MM.1S (cell line): ENCODE measurements at regions not wholly inside any gene's neighbourhood (a gene's known extent, or its start where the extent isn't known, plus 50 kb on each side); places are given as distances from the start of the nearest gene placed in this dataset.

ENCODE experiments used
- CTCF ChIP-seq: fragments of 300-600 bp; sonication (generic); IDR thresholded peaks from 2 replicates; pipeline ENCODE4 v1.5.1; 2016; ENCODE audit warnings: antibody characterized with exemption, low read length, mixed read lengths
- EZH2phosphoT487 ChIP-seq: fragments of 300-600 bp; sonication (generic); IDR thresholded peaks from 2 replicates; pipeline ENCODE4 v1.6.1; 2018; ENCODE audit warnings: antibody characterized with exemption, low read length

GRCh38 chr7:63046612-63047011 is 952.0 kb upstream of the ZNF722 start:
- TF ChIP-seq CTCF (no peak), EZH2phosphoT487 (no peak)
